ENCODE measurements at regions not wholly inside any gene's neighbourhood (a gene's known extent, or its start where the extent isn't known, plus 50 kb on each side); places are given as distances from the start of the nearest gene placed in this dataset.
"Not testable (repeated sequence)": the region's sequence is repeated elsewhere in the genome, so short reads cannot be mapped to it uniquely, and the experiment has no call there.

DNA sequence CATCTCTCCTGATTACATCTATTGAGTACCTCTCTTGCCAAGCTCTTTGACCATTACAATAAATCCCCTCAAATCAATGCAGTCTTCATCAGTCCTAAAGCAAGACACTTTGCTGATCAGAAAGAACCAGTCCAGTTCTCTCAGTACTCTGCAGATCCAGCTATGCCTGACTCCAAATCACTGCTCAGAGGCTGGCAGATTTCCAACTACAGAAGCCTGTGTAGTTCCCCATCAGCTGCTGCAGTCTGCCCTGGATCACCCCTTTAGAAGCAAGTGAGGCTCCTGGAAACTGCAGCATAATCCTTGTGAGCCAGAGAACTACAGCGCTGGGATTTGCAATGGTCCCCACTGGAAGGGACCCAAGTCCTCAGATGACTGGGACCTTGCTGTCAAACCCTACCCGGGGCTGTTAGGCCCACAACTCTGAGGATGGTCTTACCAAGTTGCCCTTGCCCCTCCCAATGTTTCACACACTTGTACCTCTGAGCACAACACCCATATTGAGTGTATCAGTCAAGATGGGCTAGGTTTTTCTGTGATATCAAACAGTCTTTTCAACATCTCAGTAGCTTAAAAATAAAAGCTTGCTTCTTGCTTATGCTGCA, 81.9 kb upstream of the TOPAZ1 start:
- no peak for DNase-seq

DNA sequence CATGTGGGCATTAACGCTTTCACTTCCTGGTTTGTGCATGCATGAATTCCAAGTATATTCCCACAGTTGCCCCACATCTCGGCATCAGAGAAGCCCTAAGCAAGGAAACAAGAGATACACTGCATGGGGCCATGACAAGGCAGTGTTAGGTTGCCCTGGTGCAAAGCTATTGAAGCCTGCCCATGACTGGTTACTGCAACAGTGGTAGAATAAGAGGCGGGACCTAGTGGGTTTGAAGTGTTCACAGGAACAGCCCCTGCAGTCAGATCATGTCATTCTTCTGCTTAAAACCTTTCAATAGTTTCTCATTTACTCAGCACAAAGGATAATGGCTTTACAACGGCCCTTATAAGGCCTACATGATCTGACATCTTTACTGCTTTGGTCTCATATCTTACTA, 80.9 kb upstream of the TOPAZ1 start:
- no peak for DNase-seq

DNA sequence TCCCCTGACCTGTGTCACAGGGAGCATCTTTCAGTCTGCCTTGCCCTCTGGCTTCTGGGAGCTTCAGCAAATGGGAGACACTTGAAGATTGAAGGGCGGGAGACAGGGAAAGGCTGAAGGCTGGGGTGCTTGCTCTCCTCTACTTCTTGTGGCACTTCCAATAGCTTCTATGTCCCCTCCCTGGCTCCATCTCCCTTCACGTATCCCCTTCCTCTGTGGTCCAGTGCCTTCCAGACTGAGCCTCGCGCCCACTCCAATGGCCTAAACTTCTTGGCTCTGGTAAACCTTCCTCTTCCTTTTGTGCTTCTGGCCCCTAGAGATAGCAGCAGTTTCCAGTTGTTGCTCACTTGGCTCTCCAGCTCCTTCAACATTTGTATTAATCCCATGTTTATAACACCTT, 69.8 kb upstream of the TOPAZ1 start:
- DNase-seq: no peak

- DNase-seq: not testable (repeated sequence)
Measured at GRCh38 chr3:44172701-44173100, 69.0 kb upstream of the TOPAZ1 start.

- DNase-seq: no peak
Measured at GRCh38 chr3:44173263-44173662, 68.4 kb upstream of the TOPAZ1 start.

- DNase-seq: no peak
Measured at GRCh38 chr3:44175070-44175469, 66.6 kb upstream of the TOPAZ1 start.

DNA sequence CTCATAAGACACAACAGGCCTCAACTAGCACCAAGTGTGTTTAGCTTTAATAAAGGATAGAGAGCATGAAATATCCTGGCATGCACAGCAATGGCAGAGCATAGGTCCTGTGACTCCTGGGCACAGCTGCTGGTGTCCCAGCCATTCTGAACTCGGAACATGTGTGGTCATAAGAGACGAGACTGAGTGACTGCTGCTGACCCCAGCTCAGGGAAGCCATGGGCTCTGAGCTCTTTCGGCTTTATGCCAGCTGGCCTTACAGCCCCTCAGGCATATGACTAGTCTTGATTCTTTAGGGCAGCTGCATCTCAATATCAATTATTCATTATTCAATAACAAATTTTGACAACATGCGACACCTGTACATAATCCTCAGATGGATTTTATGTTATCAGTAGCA, 62.4 kb upstream of the TOPAZ1 start:
- no peak for DNase-seq

DNA sequence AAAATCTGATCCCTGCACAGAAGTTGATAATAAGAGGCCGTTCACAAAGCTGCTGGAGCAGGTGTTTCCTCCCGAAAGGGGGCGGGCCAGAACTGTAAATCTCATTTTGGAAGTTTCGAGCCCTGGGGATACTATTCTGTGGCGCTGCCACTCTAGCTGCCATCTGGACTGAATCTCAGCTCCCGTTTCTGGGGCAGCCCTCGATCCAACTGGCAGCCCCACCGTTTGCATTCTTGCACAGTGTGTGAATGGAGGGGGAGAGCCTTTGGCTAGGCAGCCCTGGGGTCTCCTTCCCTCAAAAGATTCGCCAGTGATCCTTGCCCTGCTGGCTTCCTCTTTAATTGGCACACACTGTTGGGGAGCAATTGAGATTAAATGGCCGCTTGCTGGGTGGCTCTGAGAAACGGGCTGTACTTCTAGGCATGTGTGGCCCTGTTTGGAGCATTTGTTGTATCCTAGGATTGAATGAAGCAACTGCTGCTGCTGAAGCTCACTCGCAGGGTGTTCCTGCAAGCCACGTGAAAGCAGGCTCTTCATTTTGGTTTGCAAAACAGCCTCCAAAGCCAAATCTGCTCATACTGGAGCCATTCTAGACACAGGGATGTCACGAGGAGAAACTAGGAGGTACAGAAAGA, 57.2 kb upstream of the TOPAZ1 start:
- DNase-seq: no peak

DNA sequence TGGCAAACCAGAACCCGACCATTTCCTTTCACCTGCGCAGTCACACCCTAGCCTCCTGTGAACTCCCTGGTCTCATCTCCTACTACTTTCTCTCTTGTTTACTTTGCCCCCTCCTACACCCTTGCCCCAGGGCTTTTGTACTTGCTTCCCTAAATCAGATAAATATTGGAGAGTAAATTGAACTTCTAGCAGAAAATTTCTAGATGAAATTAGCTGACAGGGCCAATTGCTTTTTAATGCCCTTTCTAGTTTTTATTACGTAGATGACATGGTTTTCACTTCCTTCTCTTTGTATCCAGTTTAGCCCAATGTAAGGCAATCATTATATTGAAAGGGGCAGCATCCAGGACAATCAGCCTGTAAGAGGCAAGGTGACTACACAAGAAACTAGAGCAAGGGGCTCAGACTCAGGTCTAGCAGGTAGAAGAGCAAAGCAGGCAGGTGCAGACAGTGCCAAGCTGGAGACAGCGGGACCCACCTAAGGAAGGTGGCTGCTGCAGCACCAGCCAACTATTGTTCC, 56.2 kb upstream of the TOPAZ1 start:
- DNase-seq: no peak

DNA sequence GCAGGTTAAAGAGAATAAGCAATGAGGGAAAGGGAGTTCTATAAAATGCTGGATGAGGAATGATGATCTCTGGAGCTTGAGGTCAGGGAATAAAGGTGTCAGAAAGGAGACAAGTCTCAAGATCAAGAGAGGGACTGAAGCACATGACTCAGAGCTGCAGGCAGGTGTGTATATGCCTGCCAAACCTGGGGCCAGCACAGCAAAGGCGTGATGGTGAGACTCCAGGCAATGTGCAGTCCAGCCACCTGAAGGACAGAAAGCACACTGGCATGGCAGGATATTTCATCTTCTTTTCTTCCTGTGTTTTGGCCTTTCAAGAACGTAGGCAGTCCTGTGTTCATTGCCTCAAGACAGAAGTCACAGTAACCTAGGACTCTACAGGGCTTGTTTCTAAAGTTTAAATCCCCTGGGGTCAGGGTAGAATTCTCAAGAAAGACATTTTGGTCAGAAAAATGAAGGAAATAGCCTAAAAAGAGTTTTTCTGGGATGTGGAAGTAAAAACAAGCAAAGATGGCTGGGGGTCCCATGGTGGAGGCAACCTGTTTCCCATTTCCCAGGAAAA, 55.5 kb upstream of the TOPAZ1 start:
- DNase-seq: no peak

DNA sequence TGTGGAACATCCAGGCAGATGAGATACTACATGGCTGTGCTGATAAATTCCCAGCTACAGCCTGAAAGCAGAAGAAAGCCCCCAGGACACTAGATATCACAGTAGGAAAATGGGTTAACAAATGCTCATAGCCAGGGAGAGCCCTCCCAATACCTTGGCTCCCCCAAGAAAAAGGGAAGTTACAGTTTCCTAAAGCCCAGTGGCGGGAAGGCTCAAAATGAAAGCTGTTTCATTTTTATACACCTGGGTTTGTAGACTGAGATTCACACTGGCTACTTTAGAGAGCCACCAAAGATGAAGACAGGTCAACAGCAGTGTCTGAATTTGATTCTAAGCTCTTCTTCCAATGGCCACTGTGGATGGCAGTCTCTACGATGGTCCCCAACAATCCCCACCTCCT, 55.0 kb upstream of the TOPAZ1 start:
- no peak for DNase-seq
